ENCODE measurements at regions not wholly inside any gene's neighbourhood (a gene's known extent, or its start where the extent isn't known, plus 50 kb on each side); places are given as distances from the start of the nearest gene placed in this dataset.
"Not testable (repeated sequence)": the region's sequence is repeated elsewhere in the genome, so short reads cannot be mapped to it uniquely, and the experiment has no call there.

- not testable (repeated sequence) for DNase-seq (ENCODE audit: low read depth)
Measured at GRCh38 chr16:29258946-29259634, 147.4 kb downstream of the NPIPB11 start.

GRCh38 chr16:29257419-29258336 lies 148.8 kb downstream of the NPIPB11 start:
- not testable (repeated sequence) for DNase-seq (ENCODE audit: low read depth)

GRCh38 chr16:29256501-29256981 lies 150.0 kb downstream of the NPIPB11 start:
- no peak for DNase-seq (ENCODE audit: low read depth)

GRCh38 chr16:29255957-29256356 lies 150.6 kb downstream of the NPIPB11 start:
- not testable (repeated sequence) for DNase-seq (ENCODE audit: low read depth)

- not testable (repeated sequence) for DNase-seq (ENCODE audit: low read depth)
Measured at GRCh38 chr16:29255496-29255796, 151.1 kb downstream of the NPIPB11 start.

GRCh38 chr16:29254676-29255495 lies 151.6 kb downstream of the NPIPB11 start:
- DNase-seq (ENCODE audit: low read depth) = no peak

- not testable (repeated sequence) for DNase-seq (ENCODE audit: low read depth)
Measured at GRCh38 chr16:29253716-29254590, 152.6 kb downstream of the NPIPB11 start.

GRCh38 chr16:29253066-29253590 lies 153.4 kb downstream of the NPIPB11 start:
- DNase-seq (ENCODE audit: low read depth) = not testable (repeated sequence)

GRCh38 chr16:29252311-29252710 lies 154.2 kb downstream of the NPIPB11 start:
- DNase-seq (ENCODE audit: low read depth) = not testable (repeated sequence)

- DNase-seq (ENCODE audit: low read depth) = not testable (repeated sequence)
Measured at GRCh38 chr16:29251571-29252011, 154.9 kb downstream of the NPIPB11 start.

GRCh38 chr16:29250923-29251434 lies 155.5 kb downstream of the NPIPB11 start:
- not testable (repeated sequence) for DNase-seq (ENCODE audit: low read depth)

GRCh38 chr16:29250469-29250868 lies 156.0 kb downstream of the NPIPB11 start:
- DNase-seq (ENCODE audit: low read depth) = not testable (repeated sequence)

- not testable (repeated sequence) for DNase-seq (ENCODE audit: low read depth)
Measured at GRCh38 chr16:29248940-29249318, 157.6 kb downstream of the NPIPB11 start.

GRCh38 chr16:29248306-29248939 lies 158.1 kb downstream of the NPIPB11 start:
- not testable (repeated sequence) for DNase-seq (ENCODE audit: low read depth)

- not testable (repeated sequence) for DNase-seq (ENCODE audit: low read depth)
Measured at GRCh38 chr16:29246091-29246490, 160.4 kb downstream of the NPIPB11 start.

- DNase-seq (ENCODE audit: low read depth) = no peak
Measured at GRCh38 chr16:29237971-29238370, 168.5 kb downstream of the NPIPB11 start.

GRCh38 chr16:29237495-29237894 lies 169.0 kb downstream of the NPIPB11 start:
- DNase-seq (ENCODE audit: low read depth) = not testable (repeated sequence)

GRCh38 chr16:29237023-29237422 lies 169.5 kb downstream of the NPIPB11 start:
- DNase-seq (ENCODE audit: low read depth) = not testable (repeated sequence)

- not testable (repeated sequence) for DNase-seq (ENCODE audit: low read depth)
Measured at GRCh38 chr16:29235836-29236370, 170.6 kb downstream of the NPIPB11 start.

Measured in amniotic epithelial cell (primary cell).